ENCODE measurements at regions not wholly inside any gene's neighbourhood (a gene's known extent, or its start where the extent isn't known, plus 50 kb on each side); places are given as distances from the start of the nearest gene placed in this dataset.

DNA sequence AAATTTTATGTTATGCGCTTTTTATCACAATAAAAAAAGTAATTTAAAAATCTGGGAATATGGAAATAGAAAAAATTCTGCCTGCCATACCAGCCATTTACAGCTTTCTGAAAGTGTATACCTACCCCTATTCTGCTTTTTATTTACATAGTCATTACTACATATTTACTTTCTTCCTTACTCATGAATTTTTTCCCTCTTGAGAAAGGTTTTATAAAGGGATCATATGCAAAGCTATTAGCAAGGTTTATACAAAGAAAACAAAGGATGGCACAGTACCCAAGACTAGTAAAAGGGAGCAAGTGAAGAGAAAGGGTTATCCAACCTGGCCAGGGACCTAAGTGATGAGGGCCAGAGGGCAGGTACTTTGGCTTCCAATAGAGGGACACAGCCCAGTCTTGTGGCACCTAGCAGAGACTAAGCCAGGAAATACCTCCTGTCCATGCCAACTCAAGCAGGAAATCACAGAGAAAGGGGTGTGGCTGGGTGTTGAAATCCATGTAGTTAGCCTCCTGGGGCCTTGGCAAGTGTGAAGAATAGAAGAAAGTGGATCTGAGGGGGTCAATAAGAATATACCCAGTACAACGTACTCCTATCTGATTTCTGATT lies 207.3 kb upstream of the VEGFC start:
- Histone ChIP-seq H3K9me2 (replicated peaks; ENCODE audit: control insufficient read depth, low read length) (no peaks in the 10 kb centered on the region), H3K27me3 (ENCODE audit: control insufficient read depth, low read length) (no peaks in the 10 kb centered on the region), H3K4me1 (ENCODE audit: control insufficient read depth, low read length) (no peaks in the 10 kb centered on the region), H3K4me3 (ENCODE audit: low read length) (no peak overlapping the region), H3K27ac (ENCODE audit: low read depth, low read length) (no peak overlapping the region), H3K4me2 (ENCODE audit: low read length) (no peak overlapping the region), H3K79me2 (ENCODE audit: control insufficient read depth, low read length) (no peaks in the 10 kb centered on the region), H3F3A (ENCODE audit: control insufficient read depth, insufficient read depth) (no peaks in the 10 kb centered on the region), H4K20me1 (ENCODE audit: control insufficient read depth, insufficient read depth, low read depth, low read length) (no peaks in the 10 kb centered on the region), H3K9me3 (ENCODE audit: control insufficient read depth, insufficient read depth, low read length) (no peaks in the 10 kb centered on the region), H3K36me3 (ENCODE audit: control insufficient read depth, low read length) (no peaks in the 10 kb centered on the region)
- no peak for TF ChIP-seq EZH2phosphoT487 (IDR thresholded peaks at IDR 0.05; ENCODE audit: borderline replicate concordance, low read length)
- TF ChIP-seq, protein P1, sequence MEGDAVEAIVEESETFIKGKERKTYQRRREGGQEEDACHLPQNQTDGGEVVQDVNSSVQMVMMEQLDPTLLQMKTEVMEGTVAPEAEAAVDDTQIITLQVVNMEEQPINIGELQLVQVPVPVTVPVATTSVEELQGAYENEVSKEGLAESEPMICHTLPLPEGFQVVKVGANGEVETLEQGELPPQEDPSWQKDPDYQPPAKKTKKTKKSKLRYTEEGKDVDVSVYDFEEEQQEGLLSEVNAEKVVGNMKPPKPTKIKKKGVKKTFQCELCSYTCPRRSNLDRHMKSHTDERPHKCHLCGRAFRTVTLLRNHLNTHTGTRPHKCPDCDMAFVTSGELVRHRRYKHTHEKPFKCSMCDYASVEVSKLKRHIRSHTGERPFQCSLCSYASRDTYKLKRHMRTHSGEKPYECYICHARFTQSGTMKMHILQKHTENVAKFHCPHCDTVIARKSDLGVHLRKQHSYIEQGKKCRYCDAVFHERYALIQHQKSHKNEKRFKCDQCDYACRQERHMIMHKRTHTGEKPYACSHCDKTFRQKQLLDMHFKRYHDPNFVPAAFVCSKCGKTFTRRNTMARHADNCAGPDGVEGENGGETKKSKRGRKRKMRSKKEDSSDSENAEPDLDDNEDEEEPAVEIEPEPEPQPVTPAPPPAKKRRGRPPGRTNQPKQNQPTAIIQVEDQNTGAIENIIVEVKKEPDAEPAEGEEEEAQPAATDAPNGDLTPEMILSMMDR (IDR thresholded peaks at IDR 0.05; ENCODE audit: low read depth, low read length, poor library complexity, severe bottlenecking): no peak

DNA sequence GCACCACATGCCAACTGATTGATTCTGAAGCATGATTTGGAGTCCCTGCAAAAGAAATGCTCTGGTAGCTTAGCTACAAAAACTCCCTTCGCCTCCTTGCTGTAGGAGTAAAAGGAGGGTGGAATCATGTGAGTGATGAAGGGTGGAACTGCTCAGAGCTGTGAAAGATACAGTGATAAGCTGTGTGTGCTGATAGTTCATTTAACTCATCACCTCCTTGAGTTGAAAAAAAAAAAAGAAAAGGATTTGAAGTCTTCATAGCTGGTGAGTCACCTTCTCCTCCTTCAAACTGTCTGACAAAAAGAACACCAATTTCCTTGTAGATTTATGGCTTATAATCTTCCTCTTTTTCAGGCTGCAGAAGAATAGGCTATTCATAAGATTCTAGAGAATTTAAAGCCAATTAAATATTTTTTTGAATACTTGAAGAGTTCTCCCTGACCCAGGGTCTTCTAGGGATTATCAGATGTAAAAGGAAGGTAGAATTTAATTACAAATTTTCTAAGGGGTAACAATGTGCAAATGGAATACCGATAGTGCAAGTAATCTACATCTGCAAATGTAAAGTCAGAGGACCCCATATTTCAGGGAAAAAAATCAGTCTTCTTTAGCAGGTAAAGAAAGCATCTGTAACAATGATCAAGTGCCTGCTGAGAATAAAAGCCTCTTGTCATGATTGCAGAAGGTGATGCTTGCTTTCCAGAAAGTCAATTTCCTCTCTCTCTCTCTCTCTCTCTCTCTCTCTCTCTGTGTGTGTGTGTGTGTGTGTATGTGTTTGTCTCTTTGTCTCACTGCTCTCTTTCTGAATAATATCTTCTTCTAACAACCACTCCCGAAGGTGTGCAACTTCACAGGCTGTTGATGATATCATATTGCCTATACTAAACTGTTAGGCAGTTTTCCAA lies 208.8 kb upstream of the VEGFC start:
- H3K4me3 ChIP-seq (ENCODE audit: low read length): no peak overlapping the region
- no peaks in the 10 kb centered on the region for H3K36me3 ChIP-seq (ENCODE audit: control insufficient read depth, low read length)
- H4K20me1 ChIP-seq (ENCODE audit: control insufficient read depth, insufficient read depth, low read depth, low read length): no peaks in the 10 kb centered on the region
- no peaks in the 10 kb centered on the region for H3K79me2 ChIP-seq (ENCODE audit: control insufficient read depth, low read length)
- no peaks in the 10 kb centered on the region for H3F3A ChIP-seq (ENCODE audit: control insufficient read depth, insufficient read depth)
- no peak overlapping the region for H3K27ac ChIP-seq (ENCODE audit: low read depth, low read length)
- H3K9me2 ChIP-seq (replicated peaks; ENCODE audit: control insufficient read depth, low read length): no peaks in the 10 kb centered on the region
- H3K27me3 ChIP-seq (ENCODE audit: control insufficient read depth, low read length): no peaks in the 10 kb centered on the region
- no peaks in the 10 kb centered on the region for H3K9me3 ChIP-seq (ENCODE audit: control insufficient read depth, insufficient read depth, low read length)
- no peaks in the 10 kb centered on the region for H3K4me1 ChIP-seq (ENCODE audit: control insufficient read depth, low read length)
- H3K4me2 ChIP-seq (ENCODE audit: low read length): no peak overlapping the region
- TF ChIP-seq, protein P1 (IDR thresholded peaks at IDR 0.05; ENCODE audit: low read depth, low read length, poor library complexity, severe bottlenecking): no peak
- TF ChIP-seq EZH2phosphoT487 (IDR thresholded peaks at IDR 0.05; ENCODE audit: borderline replicate concordance, low read length): no peak

DNA sequence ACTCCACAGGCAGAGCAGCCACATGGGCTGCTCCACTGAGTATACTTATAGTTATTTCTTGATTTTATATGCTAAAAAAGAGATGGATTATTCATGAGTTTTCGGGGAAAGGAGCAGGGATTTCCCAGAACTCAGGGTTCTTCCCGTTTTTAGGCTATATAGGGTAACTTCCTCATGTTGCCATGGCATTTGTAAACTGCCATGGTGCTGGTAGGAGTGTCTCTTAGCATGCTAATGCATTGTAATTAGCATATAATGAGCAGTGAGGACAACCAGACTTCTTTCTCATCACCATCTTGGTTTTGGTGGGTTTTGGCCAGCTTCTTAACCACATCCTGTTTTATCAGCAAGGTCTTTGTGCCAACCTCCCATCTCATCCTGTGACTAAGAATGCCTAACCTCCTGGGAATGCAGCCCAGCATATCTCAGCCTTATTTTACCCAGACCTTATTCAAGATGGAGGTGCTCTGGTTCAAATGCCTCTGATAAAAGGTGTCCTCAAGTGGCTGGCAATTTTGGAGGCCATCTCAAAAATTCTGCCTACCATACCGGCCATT lies 213.0 kb upstream of the VEGFC start:
- H3K4me2 ChIP-seq (ENCODE audit: low read length): no peak overlapping the region
- no peaks in the 10 kb centered on the region for H3K79me2 ChIP-seq (ENCODE audit: control insufficient read depth, low read length)
- no peaks in the 10 kb centered on the region for H3K27me3 ChIP-seq (ENCODE audit: control insufficient read depth, low read length)
- no peaks in the 10 kb centered on the region for H3K9me3 ChIP-seq (ENCODE audit: control insufficient read depth, insufficient read depth, low read length)
- no peaks in the 10 kb centered on the region for H3K9me2 ChIP-seq (replicated peaks; ENCODE audit: control insufficient read depth, low read length)
- no peak overlapping the region for H3K27ac ChIP-seq (ENCODE audit: low read depth, low read length)
- H3K4me1 ChIP-seq (ENCODE audit: control insufficient read depth, low read length): no peaks in the 10 kb centered on the region
- H3F3A ChIP-seq (ENCODE audit: control insufficient read depth, insufficient read depth): no peaks in the 10 kb centered on the region
- TF ChIP-seq, protein P1 (IDR thresholded peaks at IDR 0.05; ENCODE audit: low read depth, low read length, poor library complexity, severe bottlenecking): no peak
- no peak for TF ChIP-seq EZH2phosphoT487 (IDR thresholded peaks at IDR 0.05; ENCODE audit: borderline replicate concordance, low read length)
- H3K4me3 ChIP-seq (ENCODE audit: low read length): no peak overlapping the region
- H3K36me3 ChIP-seq (ENCODE audit: control insufficient read depth, low read length): no peaks in the 10 kb centered on the region
- H4K20me1 ChIP-seq (ENCODE audit: control insufficient read depth, insufficient read depth, low read depth, low read length): no peaks in the 10 kb centered on the region
